Colon (tissue), 2 donors: ENCODE measurements at regions not wholly inside any gene's neighbourhood (a gene's known extent, or its start where the extent isn't known, plus 50 kb on each side); places are given as distances from the start of the nearest gene placed in this dataset.
A peak's percentile ranks its signal among the peaks of the same experiment; 100 is the strongest.
"Not testable (repeated sequence)": the region's sequence is repeated elsewhere in the genome, so short reads cannot be mapped to it uniquely, and the experiment has no call there.

Experiments used
- FAIRE-seq: peaks from 2 replicates; lab custom pipeline; 2012; peaks lifted over from hg19 to GRCh38; lab: Jason Lieb, UNC
- donor health status: control.
- donor health status: control.

DNA sequence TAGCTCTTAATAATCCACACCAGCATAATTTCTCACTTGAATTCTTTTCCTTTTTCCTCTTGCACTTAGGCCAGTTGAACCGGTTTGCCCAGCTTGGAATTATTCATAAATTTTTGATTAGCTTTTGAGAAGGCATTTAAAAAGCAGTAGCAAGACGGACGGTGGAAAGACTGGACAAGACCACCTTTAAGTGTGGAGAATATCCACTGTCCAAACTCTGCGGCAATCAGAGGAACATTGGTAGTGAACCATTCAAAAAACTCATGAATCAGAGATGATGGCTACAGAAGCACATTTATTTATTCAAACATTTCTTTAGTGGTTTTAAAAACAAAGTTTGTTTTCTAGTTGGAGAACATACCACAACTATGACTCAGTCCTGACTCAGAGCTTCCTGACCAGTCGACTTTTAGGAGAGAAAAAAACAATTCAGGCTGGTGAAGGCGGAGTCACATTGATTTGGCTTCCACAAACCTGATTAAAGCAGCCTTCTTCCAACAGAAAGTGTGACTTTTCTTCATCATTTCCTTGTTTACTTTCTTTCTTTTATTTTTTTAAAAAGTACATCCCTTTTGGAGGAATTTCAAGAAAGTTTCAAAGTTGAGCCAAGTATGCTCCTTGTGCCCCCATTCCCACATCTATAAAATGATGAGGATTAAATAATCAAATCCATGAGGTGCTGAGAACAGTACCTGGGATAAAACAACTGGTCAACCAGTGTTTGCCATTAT, 128.8 kb downstream of the ADSS2 start:
- no peak for FAIRE-seq

DNA sequence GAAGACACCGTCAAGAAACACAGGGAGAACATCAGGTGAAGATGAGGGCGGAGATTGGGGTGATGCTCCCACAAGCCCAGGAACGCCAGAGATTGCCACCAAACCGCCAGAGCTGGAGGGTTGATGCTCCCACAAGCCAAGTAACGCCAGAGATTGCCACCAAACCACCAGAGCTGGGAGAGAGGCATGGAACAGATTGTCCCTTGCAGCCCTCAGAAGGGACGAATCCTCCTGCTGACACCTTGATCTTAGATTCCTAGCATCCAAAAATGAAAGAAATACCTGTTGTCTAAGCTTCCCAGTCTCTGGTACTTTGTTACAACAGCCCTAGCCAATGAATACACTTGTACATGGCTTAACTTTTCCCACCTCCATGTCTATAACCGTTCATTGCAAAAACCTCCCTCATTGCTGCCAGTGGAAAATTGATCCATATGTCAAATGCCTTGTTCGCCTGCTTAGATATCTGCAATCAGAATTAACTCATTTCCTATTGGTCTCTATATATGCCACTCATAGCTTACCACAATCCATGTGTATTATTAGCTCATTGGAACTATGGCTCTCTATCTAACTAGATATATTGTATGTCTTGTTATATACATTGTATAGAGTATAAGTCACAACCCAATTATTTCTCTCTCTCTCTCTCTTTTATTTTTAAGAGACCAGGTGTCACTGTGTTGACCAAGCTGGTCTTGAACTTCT, 127.4 kb downstream of the ADSS2 start:
- FAIRE-seq: no peak

- FAIRE-seq: no peak
Measured at GRCh38 chr1:244325056-244325758, 126.5 kb downstream of the ADSS2 start.

DNA sequence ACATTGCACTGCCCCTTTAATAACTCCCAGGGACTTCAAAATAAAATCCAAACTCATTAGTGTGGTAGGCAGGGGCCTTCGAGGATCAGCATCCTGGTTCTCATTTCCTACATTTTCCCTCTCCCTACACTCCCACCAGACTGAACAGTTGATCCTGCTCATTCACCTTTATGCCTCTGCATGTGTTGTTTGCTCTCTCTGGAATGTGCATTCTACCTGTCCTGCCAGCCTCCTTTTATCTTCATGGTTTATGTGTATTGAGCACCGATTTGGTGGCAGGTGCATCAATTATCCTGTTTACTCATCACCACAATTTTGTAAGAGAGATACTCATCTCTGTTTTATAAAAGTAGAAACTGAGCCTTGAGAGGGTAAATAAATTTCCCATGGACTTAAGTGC, 125.0 kb downstream of the ADSS2 start:
- no peak for FAIRE-seq

- no peak for FAIRE-seq
Measured at GRCh38 chr1:244327533-244327932, 124.2 kb downstream of the ADSS2 start.

DNA sequence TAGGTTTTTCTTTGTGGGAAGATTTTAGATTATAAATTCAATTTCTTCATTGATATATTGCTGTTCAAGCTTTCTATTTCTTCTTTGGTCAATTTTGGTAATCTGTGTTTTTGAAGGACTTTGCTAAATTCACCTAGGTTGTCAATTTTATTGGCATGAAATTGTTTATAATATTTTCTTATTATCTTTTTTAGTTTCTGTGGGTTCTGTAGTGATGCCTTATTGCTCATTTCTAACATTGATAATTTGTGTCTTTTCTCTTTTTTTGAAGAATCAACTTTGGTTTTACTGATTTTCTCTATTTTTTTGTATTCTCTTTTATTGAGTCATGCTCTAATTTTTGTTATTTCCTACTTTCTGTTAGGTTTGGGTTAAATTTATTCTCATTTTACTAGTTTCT, 123.2 kb downstream of the ADSS2 start:
- FAIRE-seq: no peak

DNA sequence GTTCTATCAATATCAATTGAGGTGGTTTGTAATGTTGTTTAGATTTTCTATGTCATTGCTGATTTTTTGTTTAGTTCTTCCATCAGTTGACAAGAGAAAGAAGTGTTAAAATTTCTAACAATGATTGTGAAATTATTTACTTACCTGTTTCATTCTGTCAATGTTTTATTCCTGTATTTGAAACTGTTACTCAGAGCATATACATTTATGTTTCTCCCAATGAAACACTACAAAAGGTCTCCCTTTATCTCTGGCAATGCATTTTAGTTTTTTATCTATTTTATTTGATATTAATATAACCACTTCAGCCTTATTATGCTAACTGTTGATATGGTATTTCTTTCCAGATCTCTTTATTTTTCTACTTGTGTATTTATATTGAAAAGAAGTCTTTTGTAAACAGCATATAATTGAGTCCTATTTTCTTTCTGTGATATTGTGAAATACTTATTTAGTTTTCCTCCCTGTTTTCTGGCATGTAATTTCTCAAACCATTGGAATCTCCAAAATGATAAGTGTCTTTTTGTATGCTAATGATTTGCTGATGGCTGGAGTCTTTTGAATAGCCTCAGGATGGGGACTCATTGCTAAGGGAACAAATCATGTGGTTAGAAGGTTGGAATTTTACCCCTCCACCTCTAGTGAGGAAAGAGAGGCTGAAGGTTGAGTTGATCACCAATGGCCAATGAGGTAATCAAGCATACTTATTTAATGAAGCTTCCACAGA, 122.0 kb downstream of the ADSS2 start:
- peak; percentile 49 for FAIRE-seq

DNA sequence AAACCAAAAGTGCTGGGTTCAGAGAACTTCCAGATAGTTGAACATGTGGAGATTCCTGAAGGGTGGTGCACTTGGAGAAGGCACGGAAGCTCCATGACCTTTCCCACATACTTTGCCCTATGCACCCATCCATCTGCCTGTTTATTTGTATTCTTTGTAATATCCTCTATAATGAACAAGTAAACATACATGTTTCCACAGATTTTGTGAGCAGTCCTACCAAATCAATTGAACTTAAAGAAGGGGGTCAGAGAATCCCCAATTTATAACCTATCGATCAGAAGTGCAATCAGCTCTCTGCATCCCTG, 121.4 kb downstream of the ADSS2 start:
- no peak for FAIRE-seq

DNA sequence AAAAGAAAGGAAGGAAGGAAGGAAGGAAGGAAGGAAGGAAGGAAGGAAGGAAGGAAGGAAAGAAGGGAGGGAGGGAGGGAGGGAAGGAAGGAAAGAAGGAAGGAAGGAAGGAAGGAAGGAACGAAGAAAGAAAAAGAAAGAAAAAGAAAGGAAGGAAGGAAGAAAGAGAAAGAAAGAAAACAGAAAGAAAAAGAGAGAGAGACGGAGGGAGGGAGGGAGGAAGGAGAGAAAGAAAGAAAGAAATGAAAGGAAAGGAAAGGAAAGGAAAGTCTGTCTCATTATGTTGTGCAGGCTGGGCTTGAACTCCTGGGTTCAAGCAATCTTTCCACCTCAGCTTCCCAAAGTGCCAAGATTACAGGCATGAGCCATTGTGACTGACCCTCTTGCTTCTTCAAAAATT, 118.9 kb downstream of the ADSS2 start:
- FAIRE-seq: not testable (repeated sequence)

GRCh38 chr1:244334315-244334714, 117.4 kb downstream of the ADSS2 start:
- not testable (repeated sequence) for FAIRE-seq

DNA sequence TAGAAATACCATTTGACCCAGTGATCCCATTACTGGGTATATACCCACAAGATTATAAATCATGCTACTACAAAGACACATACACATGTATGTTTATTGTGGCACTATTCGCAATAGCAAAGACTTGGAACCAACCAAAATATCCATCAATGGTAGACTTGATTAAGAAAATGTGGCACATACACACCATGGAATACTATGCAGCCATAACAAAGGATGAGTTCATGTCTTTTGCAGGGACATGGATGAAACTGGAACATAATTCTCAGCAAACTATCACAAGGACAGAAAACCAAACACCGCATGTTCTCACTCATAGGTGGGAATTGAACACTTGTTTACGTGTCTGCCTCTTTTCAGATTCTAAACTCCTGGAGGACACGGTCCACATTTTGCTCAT, 116.9 kb downstream of the ADSS2 start:
- not testable (repeated sequence) for FAIRE-seq

DNA sequence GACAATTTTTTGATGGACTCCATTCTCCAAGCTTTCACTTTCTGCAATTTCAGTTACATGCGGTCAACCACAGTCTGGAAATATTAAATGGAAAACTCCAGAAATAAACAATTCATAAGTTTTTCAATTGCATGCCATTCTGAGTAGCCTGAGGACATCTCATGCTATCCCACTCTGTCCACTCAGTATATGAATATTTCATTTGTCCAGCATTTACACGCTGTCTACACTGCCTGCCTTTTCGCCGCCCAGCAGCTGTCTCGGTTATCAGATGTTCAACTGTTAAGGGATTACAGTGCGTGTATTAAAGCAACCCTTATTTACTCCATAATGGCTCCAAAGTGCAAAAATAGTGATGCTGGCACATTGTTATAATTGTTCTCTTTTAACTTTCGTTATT, 116.3 kb downstream of the ADSS2 start:
- FAIRE-seq: no peak

GRCh38 chr1:244336232-244336899, 115.3 kb downstream of the ADSS2 start:
- no peak for FAIRE-seq

- FAIRE-seq: no peak
Measured at GRCh38 chr1:244337839-244338238, 113.9 kb downstream of the ADSS2 start.

DNA sequence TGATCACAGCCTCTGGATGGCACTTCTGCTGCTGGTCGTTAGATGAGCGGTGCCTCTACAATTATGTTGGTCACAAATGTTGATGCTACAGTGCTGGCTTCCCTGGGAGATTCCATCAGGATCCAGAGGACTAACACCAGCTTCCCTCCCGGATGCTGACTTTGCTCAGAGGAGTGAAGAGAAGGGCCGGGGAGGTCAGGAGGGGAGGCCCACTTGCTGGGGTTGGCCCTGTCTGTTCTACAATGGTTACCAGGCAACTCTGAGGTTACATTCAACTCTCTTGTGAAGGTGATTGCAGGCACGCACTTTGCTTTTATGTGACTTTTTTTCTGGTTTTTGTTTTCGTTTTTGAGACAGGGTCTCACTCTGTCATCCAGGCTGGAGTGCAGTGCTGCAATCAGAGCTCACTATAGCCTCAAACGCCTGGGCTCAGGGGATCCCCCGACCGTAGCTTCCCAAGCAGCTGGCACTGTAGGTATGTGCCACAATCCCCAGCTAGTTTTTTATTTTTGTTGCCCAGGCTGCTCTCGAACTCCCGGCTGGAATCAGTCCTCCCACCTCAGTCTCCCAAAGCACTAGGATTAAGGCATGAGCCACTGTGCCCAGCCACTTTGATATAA, 112.5 kb downstream of the ADSS2 start:
- FAIRE-seq: no peak

DNA sequence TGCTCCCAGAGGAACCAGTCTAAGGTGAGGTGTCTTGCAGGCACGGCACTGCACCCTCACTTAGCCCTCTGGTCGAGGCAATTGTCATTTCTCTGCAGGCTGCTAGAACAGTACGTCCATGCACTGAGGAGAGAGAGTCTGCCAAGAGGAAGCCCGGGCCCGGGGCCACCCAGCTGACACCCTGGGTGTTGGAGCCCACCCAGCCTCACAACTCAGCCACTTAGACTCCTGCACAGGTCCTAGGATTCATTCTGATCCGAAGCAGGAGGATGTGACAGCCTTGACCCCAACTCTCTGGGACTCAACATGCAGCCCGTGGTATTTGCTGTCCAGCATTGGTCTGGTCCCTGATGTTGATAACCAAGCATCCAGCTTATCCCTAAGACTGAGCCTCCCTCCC, 111.9 kb downstream of the ADSS2 start:
- FAIRE-seq: no peak

GRCh38 chr1:244340396-244340795, 111.3 kb downstream of the ADSS2 start:
- no peak for FAIRE-seq

DNA sequence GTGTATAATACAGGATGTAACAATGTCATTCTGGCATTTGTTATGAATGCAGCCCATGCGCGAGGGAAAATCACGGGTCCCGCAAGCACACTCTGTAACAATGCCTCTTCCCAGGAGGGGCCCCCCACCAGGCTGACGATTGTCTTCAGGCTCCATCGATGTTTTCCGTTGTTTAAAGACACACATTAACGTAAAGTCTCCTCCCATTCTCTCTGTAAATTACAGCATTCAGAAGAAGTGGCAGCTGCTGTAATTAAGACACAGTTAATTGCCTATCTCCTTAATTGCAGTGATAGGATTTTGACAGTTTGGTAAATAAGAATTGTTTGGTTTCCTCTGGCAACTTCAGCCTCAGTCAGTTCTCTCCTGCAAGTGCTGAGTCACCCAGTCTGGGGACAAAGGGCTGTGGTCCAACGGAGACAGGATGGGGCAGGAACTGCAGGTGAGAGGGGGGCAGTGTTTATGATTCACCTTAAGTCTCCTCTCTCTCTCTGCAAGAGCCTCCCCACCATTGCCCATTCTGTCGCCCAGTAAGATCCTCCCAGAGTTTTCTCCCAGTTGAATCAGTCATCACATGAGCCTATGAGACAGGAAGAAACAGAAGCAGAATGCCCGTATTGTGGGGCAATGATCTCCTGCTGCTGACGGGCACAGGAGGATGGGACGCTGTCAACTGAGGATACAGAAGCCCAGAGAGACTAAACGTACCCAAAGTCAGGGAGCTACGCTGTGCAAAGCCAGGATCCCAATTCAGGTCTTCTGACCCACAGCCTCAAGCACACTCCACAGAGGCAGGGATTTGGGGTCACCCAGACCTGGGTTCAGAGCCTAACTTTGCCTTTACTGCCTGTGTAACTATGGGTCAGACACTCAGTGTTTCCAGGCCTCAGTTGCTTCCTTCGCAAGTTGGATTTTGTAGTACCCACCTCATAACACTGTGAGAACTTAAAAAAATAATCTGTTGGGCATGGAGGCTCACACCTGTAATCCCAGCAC, 110.0 kb downstream of the ADSS2 start:
- FAIRE-seq: no peak

- no peak for FAIRE-seq
Measured at GRCh38 chr1:244344001-244344400, 107.7 kb downstream of the ADSS2 start.

DNA sequence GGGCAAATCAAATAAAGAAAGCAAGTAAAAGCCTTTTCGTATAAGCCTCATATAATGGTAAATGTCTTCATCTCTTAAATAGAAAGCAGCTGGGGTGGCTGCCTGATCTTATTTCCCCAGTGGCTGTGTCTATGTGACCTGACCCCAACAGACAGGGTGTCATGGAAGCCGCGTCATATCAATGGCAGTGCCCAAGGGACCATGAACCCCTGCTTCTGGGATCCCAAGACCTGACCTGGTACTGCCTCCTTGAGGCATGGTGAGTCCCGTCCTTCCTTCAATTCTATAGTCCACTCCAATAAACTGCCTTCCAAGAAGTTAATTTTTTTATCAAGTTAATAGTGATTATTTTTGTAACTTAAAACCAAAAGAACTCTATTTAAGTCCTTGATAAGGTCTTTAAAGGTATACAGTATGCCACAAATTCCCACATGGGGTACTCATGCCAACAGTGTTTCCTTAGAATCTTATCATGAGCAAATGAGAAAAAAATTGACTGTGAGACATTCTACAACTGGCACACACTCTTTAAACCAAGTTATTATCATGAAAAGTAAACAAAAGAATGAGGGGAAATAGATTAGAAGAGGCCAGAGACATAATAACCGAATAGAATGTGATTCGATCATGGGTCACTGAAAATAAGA, 104.6 kb downstream of the ADSS2 start:
- no peak for FAIRE-seq
